ENCODE measurements at regions not wholly inside any gene's neighbourhood (a gene's known extent, or its start where the extent isn't known, plus 50 kb on each side); places are given as distances from the start of the nearest gene placed in this dataset.

GRCh38 chr9:25427898-25428297 is 250.3 kb downstream of the TUSC1 start:
- H3K4me3 ChIP-seq (replicated peaks; ENCODE audit: low read depth, low read length): no peak overlapping the region
- DNase-seq (ENCODE audit: extremely low read depth, low read depth): no peak
- no peak for TF ChIP-seq CTCF (IDR thresholded peaks at IDR 0.05; ENCODE audit: low read depth, low read length, missing control alignments)

- DNase-seq (ENCODE audit: extremely low read depth, low read depth): no peak
- H3K4me3 ChIP-seq (replicated peaks; ENCODE audit: low read depth, low read length): no peak overlapping the region
- no peak for TF ChIP-seq CTCF (IDR thresholded peaks at IDR 0.05; ENCODE audit: low read depth, low read length, missing control alignments)
Measured at GRCh38 chr9:25427290-25427689, 251.0 kb downstream of the TUSC1 start.

GRCh38 chr9:25421560-25421959 is 256.7 kb downstream of the TUSC1 start:
- no peak for TF ChIP-seq CTCF (IDR thresholded peaks at IDR 0.05; ENCODE audit: low read depth, low read length, missing control alignments)
- DNase-seq (ENCODE audit: extremely low read depth, low read depth): no peak
- H3K4me3 ChIP-seq (replicated peaks; ENCODE audit: low read depth, low read length): no peak overlapping the region

GRCh38 chr9:25418974-25419373 is 259.3 kb downstream of the TUSC1 start:
- no peak overlapping the region for H3K4me3 ChIP-seq (replicated peaks; ENCODE audit: low read depth, low read length)
- TF ChIP-seq CTCF (IDR thresholded peaks at IDR 0.05; ENCODE audit: low read depth, low read length, missing control alignments): no peak

GRCh38 chr9:25415718-25416117 is 262.5 kb downstream of the TUSC1 start:
- DNase-seq (ENCODE audit: extremely low read depth, low read depth): no peak
- TF ChIP-seq CTCF (IDR thresholded peaks at IDR 0.05; ENCODE audit: low read depth, low read length, missing control alignments): no peak
- H3K4me3 ChIP-seq (replicated peaks; ENCODE audit: low read depth, low read length): no peak overlapping the region

More at GRCh38 chr9:25418974-25419373, 259.3 kb downstream of the TUSC1 start:
- DNase-seq (ENCODE audit: extremely low read depth, low read depth): no peak

- H3K4me3 ChIP-seq (replicated peaks; ENCODE audit: low read depth, low read length): no peak overlapping the region
- no peak for DNase-seq (ENCODE audit: extremely low read depth, low read depth)
- TF ChIP-seq CTCF (IDR thresholded peaks at IDR 0.05; ENCODE audit: low read depth, low read length, missing control alignments): no peak
Measured at GRCh38 chr9:25412646-25413045, 265.6 kb downstream of the TUSC1 start.

- H3K4me3 ChIP-seq (replicated peaks; ENCODE audit: low read depth, low read length): no peak overlapping the region
- DNase-seq (ENCODE audit: extremely low read depth, low read depth): no peak
- TF ChIP-seq CTCF (IDR thresholded peaks at IDR 0.05; ENCODE audit: low read depth, low read length, missing control alignments): no peak
Measured at GRCh38 chr9:25397746-25398145, 280.5 kb downstream of the TUSC1 start.

All from HFF-Myc (cell line).